Lower leg skin (tissue), 3 donors: ENCODE measurements at regions not wholly inside any gene's neighbourhood (a gene's known extent, or its start where the extent isn't known, plus 50 kb on each side); places are given as distances from the start of the nearest gene placed in this dataset.

ENCODE experiments used
- POLR2A ChIP-seq, 2 donors: fragments of 450-650 bp; IDR thresholded peaks; one replicate each; pipeline ENCODE4 v1.6.1; 2016 to 2017; ENCODE audit warnings: antibody characterized with exemption in 2 of 2, mild to moderate bottlenecking in 1 of 2, moderate library complexity in 1 of 2
- TF ChIP-seq, protein P1 (sequence below), 3 donors: fragments of 450-650 bp; IDR thresholded peaks; one replicate each; pipeline ENCODE4 v1.5.1; 2016; ENCODE audit warnings: antibody characterized with exemption in 3 of 3, mild to moderate bottlenecking in 3 of 3, moderate library complexity in 2 of 3

DNA sequence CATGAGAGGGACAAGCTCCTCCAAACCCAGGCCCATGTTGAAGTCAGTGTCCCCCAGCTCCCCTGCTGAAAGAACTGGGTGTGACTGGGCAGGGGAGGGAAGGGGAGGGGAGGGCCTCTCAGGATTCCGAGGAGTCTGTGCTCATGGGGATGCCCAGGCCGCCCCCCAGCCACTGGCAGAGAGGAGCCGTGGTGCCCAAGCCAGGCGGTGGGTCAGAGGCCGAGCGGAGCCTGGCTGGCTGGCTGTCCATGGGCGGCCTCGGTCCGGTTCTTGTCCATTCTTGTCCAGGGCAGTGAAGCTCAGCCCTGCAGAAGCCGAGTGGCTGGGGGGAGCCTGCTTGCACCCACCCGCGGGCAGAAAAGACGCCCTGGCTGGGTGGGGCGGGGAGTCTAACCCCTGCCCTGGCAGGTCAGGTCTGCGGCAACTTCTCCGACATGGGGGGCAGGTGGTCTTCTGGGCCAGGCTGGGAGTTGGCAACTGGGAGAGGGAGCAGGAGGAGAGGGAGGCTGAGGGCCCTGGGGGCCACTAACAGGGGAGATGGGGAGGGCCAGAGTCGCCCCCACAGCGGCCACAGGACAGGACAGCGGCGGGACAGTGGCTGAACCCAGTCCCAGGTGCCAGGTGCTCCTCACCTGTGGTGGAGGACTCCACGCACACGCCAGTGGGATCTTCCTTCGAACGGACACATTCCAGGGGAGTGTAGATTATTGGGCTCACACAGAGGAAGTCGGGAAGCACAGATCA lies 54.1 kb downstream of the FOXL3 start:
- TF ChIP-seq, protein P1, sequence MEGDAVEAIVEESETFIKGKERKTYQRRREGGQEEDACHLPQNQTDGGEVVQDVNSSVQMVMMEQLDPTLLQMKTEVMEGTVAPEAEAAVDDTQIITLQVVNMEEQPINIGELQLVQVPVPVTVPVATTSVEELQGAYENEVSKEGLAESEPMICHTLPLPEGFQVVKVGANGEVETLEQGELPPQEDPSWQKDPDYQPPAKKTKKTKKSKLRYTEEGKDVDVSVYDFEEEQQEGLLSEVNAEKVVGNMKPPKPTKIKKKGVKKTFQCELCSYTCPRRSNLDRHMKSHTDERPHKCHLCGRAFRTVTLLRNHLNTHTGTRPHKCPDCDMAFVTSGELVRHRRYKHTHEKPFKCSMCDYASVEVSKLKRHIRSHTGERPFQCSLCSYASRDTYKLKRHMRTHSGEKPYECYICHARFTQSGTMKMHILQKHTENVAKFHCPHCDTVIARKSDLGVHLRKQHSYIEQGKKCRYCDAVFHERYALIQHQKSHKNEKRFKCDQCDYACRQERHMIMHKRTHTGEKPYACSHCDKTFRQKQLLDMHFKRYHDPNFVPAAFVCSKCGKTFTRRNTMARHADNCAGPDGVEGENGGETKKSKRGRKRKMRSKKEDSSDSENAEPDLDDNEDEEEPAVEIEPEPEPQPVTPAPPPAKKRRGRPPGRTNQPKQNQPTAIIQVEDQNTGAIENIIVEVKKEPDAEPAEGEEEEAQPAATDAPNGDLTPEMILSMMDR (IDR thresholded peaks at IDR 0.05) = no peak
- TF ChIP-seq POLR2A (IDR thresholded peaks at IDR 0.05) = no peak
